ENCODE measurements at regions not wholly inside any gene's neighbourhood (a gene's known extent, or its start where the extent isn't known, plus 50 kb on each side); places are given as distances from the start of the nearest gene placed in this dataset.

DNA sequence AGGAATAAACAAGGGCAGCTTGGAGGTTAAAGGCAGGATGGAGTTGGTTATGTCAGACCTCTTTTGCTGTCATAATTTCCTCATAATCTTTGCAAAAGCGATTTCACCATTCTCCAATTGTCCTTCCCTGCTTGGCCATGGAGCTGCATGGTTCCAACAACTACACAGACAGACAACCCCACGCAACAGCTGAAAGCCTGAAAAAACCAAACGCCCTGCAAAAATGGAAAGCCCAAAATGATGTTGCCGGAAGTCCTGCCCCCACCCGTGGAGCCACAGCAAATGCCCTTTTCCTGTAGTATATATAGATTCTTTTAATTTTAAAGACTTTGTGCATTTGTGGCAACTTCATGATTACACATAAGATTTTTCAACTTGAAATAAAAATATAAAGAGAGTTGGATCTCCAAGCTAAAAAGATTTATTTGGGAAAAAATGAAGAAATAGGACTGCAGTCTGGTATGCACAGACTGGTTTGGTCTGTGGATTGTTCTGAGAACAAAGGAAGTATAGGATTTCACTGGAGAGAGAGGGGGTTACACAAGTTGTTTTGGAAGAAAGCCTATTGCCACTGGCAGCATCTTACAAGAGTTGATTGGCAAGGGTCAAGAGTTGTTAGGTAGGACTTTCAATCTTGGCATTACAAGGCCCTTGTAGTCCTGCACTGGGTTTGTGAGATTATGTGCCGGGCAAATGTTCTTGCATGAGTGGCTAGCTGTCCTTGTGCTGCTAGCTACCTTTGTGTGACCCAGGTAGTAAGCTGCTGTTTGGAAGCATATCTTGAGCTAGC is 190.0 kb downstream of the C6orf118 start:
- H3K79me2 ChIP-seq (ENCODE audit: control insufficient read depth, insufficient read depth, low read length): no peaks in the 10 kb centered on the region
- H3K4me1 ChIP-seq (ENCODE audit: control insufficient read depth, extremely low read depth, insufficient read depth, low read length): no peaks in the 10 kb centered on the region
- H3K9me1 ChIP-seq (ENCODE audit: control insufficient read depth, extremely low read depth, insufficient read depth, low read length): no peaks in the 10 kb centered on the region
- no peaks in the 10 kb centered on the region for H4K20me1 ChIP-seq (ENCODE audit: control insufficient read depth, extremely low read depth, insufficient read depth, low read length)
- H3K4me3 ChIP-seq (ENCODE audit: control insufficient read depth in 2 of 3, extremely low read depth in 1 of 3, insufficient read depth in 2 of 3, low read depth in 1 of 3, low read length in 3 of 3): no peak overlapping the region
- dilution Hi-C loops (cut with MboI; ENCODE audit: extremely low pct_ligation_motif_present, low sequenced_read_pairs): no loop called here
- FAIRE-seq: no peak
- no peaks in the 10 kb centered on the region for H3K36me3 ChIP-seq (ENCODE audit: control insufficient read depth in 2 of 2, extremely low read depth in 1 of 2, insufficient read depth in 2 of 2, low read length in 2 of 2)
- H3K27ac ChIP-seq (ENCODE audit: control insufficient read depth, insufficient read depth, low read length): no peak overlapping the region
- H3K4me2 ChIP-seq (ENCODE audit: control insufficient read depth, extremely low read depth, insufficient read depth, low read depth, low read length): no peak overlapping the region
- DNase-seq (ENCODE audit: low read depth, low spot score): no peak
- H3K9ac ChIP-seq (ENCODE audit: control insufficient read depth, extremely low read depth, insufficient read depth, low read length): no peak overlapping the region
- TF ChIP-seq CTCF (optimal IDR thresholded peaks at IDR 0.05 in 1 of 3, IDR thresholded peaks at IDR 0.05 in 1 of 3, conservative IDR thresholded peaks at IDR 0.05 in 1 of 3; ENCODE audit: extremely low read depth in 1 of 3, insufficient read depth in 2 of 3, low read length in 3 of 3) (no peak), EZH2 (IDR thresholded peaks at IDR 0.05; ENCODE audit: low read length) (no peak)
- H3K9me3 ChIP-seq (ENCODE audit: control insufficient read depth, low read depth, low read length): no peaks in the 10 kb centered on the region
- no peaks in the 10 kb centered on the region for H3K27me3 ChIP-seq (ENCODE audit: control insufficient read depth, extremely low read depth, insufficient read depth, low read length)
- no peak overlapping the region for H2AFZ ChIP-seq (ENCODE audit: control insufficient read depth, low read length)

DNA sequence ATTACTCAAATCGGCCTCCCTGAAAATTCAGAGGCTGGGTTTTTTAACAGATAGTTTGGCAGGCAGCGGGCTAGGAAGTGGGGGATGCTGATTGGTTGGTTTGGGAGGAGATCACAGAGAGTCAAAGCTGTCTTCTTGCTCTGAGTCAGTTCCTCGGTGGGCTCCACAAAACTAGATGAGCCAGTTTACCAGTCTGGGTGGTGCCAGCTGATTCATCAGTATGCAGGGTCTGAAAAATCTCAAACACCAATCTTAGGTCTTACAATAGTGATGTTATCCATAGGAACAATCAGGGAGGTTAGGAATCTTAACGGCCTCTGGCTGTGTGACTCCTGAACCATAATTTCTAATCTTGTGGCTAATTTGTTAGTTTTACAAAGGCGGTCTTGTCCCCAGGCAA is 190.7 kb downstream of the C6orf118 start:
- no peaks in the 10 kb centered on the region for H3K9me1 ChIP-seq (ENCODE audit: control insufficient read depth, extremely low read depth, insufficient read depth, low read length)
- H3K4me3 ChIP-seq (ENCODE audit: control insufficient read depth in 2 of 3, extremely low read depth in 1 of 3, insufficient read depth in 2 of 3, low read depth in 1 of 3, low read length in 3 of 3): no peak overlapping the region
- dilution Hi-C loops (cut with MboI; ENCODE audit: extremely low pct_ligation_motif_present, low sequenced_read_pairs): no loop called here
- H3K79me2 ChIP-seq (ENCODE audit: control insufficient read depth, insufficient read depth, low read length): no peaks in the 10 kb centered on the region
- no peak overlapping the region for H3K4me2 ChIP-seq (ENCODE audit: control insufficient read depth, extremely low read depth, insufficient read depth, low read depth, low read length)
- no peak for FAIRE-seq
- DNase-seq (ENCODE audit: low read depth, low spot score): no peak
- no peak overlapping the region for H3K9ac ChIP-seq (ENCODE audit: control insufficient read depth, extremely low read depth, insufficient read depth, low read length)
- no peak overlapping the region for H2AFZ ChIP-seq (ENCODE audit: control insufficient read depth, low read length)
- H3K27ac ChIP-seq (ENCODE audit: control insufficient read depth, insufficient read depth, low read length): no peak overlapping the region
- no peaks in the 10 kb centered on the region for H3K9me3 ChIP-seq (ENCODE audit: control insufficient read depth, low read depth, low read length)
- no peaks in the 10 kb centered on the region for H3K27me3 ChIP-seq (ENCODE audit: control insufficient read depth, extremely low read depth, insufficient read depth, low read length)
- H3K36me3 ChIP-seq (ENCODE audit: control insufficient read depth in 2 of 2, extremely low read depth in 1 of 2, insufficient read depth in 2 of 2, low read length in 2 of 2): no peaks in the 10 kb centered on the region
- no peaks in the 10 kb centered on the region for H3K4me1 ChIP-seq (ENCODE audit: control insufficient read depth, extremely low read depth, insufficient read depth, low read length)
- H4K20me1 ChIP-seq (ENCODE audit: control insufficient read depth, extremely low read depth, insufficient read depth, low read length): no peaks in the 10 kb centered on the region
- TF ChIP-seq EZH2 (IDR thresholded peaks at IDR 0.05; ENCODE audit: low read length): no peak
- no peak for TF ChIP-seq CTCF (optimal IDR thresholded peaks at IDR 0.05 in 1 of 3, IDR thresholded peaks at IDR 0.05 in 1 of 3, conservative IDR thresholded peaks at IDR 0.05 in 1 of 3; ENCODE audit: extremely low read depth in 1 of 3, insufficient read depth in 2 of 3, low read length in 3 of 3)

All from keratinocyte (primary cell).